Retinal pigment epithelial cell (primary cell): ENCODE measurements at regions not wholly inside any gene's neighbourhood (a gene's known extent, or its start where the extent isn't known, plus 50 kb on each side); places are given as distances from the start of the nearest gene placed in this dataset.

Source experiments
- DNase-seq: peaks from one replicate; pipeline ENCODE4 v3.0.0-alpha.2; 2010; ENCODE audit warnings: low read depth
- H3K4me3 ChIP-seq: 2 replicates; pipeline ENCODE4 v1.5.1; 2011; ENCODE audit warnings: mild to moderate bottlenecking, low read length, control low read depth, moderate library complexity
- CTCF ChIP-seq: conservative IDR thresholded peaks from 2 replicates; pipeline ENCODE4 v1.5.1; 2011; ENCODE audit warnings: low read depth, low read length, control low read depth, inconsistent platforms

- TF ChIP-seq CTCF: no peak
- no peak overlapping the region for H3K4me3 ChIP-seq
- no peak for DNase-seq
Measured at GRCh38 chr6:164133095-164133494, 718.6 kb downstream of the QKI start.

GRCh38 chr6:164130585-164130984 is 716.1 kb downstream of the QKI start:
- H3K4me3 ChIP-seq: no peak overlapping the region
- DNase-seq: no peak
- no peak for TF ChIP-seq CTCF

- TF ChIP-seq CTCF: no peak
- no peak for DNase-seq
- H3K4me3 ChIP-seq: no peak overlapping the region
Measured at GRCh38 chr6:164130151-164130550, 715.6 kb downstream of the QKI start.

GRCh38 chr6:164129218-164129617 is 714.7 kb downstream of the QKI start:
- H3K4me3 ChIP-seq: no peak overlapping the region
- DNase-seq: no peak
- TF ChIP-seq CTCF: no peak

- TF ChIP-seq CTCF: no peak
- DNase-seq: no peak
- no peak overlapping the region for H3K4me3 ChIP-seq
Measured at GRCh38 chr6:164128101-164128500, 713.6 kb downstream of the QKI start.

- no peak for TF ChIP-seq CTCF
- DNase-seq: no peak
- no peak overlapping the region for H3K4me3 ChIP-seq
Measured at GRCh38 chr6:164124986-164125385, 710.5 kb downstream of the QKI start.

GRCh38 chr6:164124473-164124872 is 710.0 kb downstream of the QKI start:
- DNase-seq: no peak
- H3K4me3 ChIP-seq: no peak overlapping the region
- no peak for TF ChIP-seq CTCF
